H1 (cell line): ENCODE measurements at regions not wholly inside any gene's neighbourhood (a gene's known extent, or its start where the extent isn't known, plus 50 kb on each side); places are given as distances from the start of the nearest gene placed in this dataset.

Experiments used
- EP300 ChIP-seq, 2 experiments: IDR thresholded peaks; 1 replicate in 1 of 2; 2 replicates in 1 of 2; pipeline ENCODE4 v1.6.1; 2011 to 2012; ENCODE audit warnings: low read depth in 2 of 2, low read length in 2 of 2, mild to moderate bottlenecking in 2 of 2, borderline replicate concordance in 1 of 2, inconsistent platforms in 1 of 2, moderate library complexity in 1 of 2
- MAX ChIP-seq: IDR thresholded peaks from 2 replicates; pipeline ENCODE4 v1.6.1; 2012; ENCODE audit warnings: inconsistent platforms
- SIN3A ChIP-seq, 2 experiments: IDR thresholded peaks in 1 of 2; conservative IDR thresholded peaks in 1 of 2; 2 replicates each; pipeline ENCODE4 v1.6.1; 2011 to 2012; ENCODE audit warnings: low read length in 2 of 2, improper control_type of control experiment in 1 of 2, low read depth in 1 of 2, mild to moderate bottlenecking in 1 of 2

- TF ChIP-seq EP300 (IDR thresholded peaks at IDR 0.05; ENCODE audit: borderline replicate concordance in 1 of 2, low read depth in 2 of 2, low read length in 2 of 2) (no peak), MAX (no peak), SIN3A (conservative IDR thresholded peaks at IDR 0.05 in 1 of 2, IDR thresholded peaks at IDR 0.05 in 1 of 2; ENCODE audit: low read depth in 1 of 2, low read length in 2 of 2) (no peak)
Observed at GRCh38 chr9:107760469-107761242, 271.1 kb upstream of the KLF4 start (continued).
